Cardiac muscle cell (in vitro differentiated cells and primary cell): ENCODE measurements at regions not wholly inside any gene's neighbourhood (a gene's known extent, or its start where the extent isn't known, plus 50 kb on each side); places are given as distances from the start of the nearest gene placed in this dataset.

ENCODE experiments used
- DNase-seq, 2 donors: peaks; one replicate each; pipeline versions ENCODE4 v3.0.0 to v3.0.0-alpha.2; 2010 to 2017; ENCODE audit warnings: low read depth in 1 of 2, low spot score in 1 of 2
- H3K27ac ChIP-seq: fragments of 200-600 bp; sonication (generic); 2 replicates; pipeline ENCODE4 v1.5.1; 2016
- H3K27me3 ChIP-seq: fragments of 200-600 bp; sonication (generic); 2 replicates; pipeline ENCODE4 v1.6.0; 2016; ENCODE audit warnings: control low read depth
- H3K36me3 ChIP-seq: fragments of 200-600 bp; sonication (generic); 2 replicates; pipeline ENCODE4 v1.5.1; 2016; ENCODE audit warnings: control low read depth
- H3K4me1 ChIP-seq: fragments of 200-600 bp; sonication (generic); 2 replicates; pipeline ENCODE4 v1.8.1; 2017; ENCODE audit warnings: low read depth, mild to moderate bottlenecking, mixed run types
- H3K4me3 ChIP-seq: fragments of 200-600 bp; sonication (generic); 2 replicates; pipeline ENCODE4 v1.5.1; 2016; ENCODE audit warnings: mild to moderate bottlenecking
- H3K9me3 ChIP-seq: fragments of 200-600 bp; sonication (generic); 2 replicates; pipeline ENCODE4 v1.5.1; 2017; ENCODE audit warnings: low read depth, mild to moderate bottlenecking, control low read depth
- CTCF ChIP-seq: IDR thresholded peaks from 2 replicates; pipeline ENCODE4 v1.5.1; 2012; ENCODE audit warnings: low read depth, mild to moderate bottlenecking, low read length

- no peaks in the 10 kb centered on the region for H3K9me3 ChIP-seq
- H3K36me3 ChIP-seq, result no peaks in the 10 kb centered on the region
- no peak overlapping the region for H3K4me3 ChIP-seq
- no peaks in the 10 kb centered on the region for H3K4me1 ChIP-seq
- DNase-seq, result no peak
- H3K27me3 ChIP-seq, result no peaks in the 10 kb centered on the region
- TF ChIP-seq CTCF, result no peak
- H3K27ac ChIP-seq, result no peak overlapping the region
Measured at GRCh38 chr15:98501632-98502031, 146.7 kb upstream of the IGF1R start.

- H3K9me3 ChIP-seq, result no peaks in the 10 kb centered on the region
- peak in 1 of 2 donors; percentile 50 for DNase-seq
- H3K4me1 ChIP-seq, result no peaks in the 10 kb centered on the region
- H3K27ac ChIP-seq, result no peak overlapping the region
- H3K27me3 ChIP-seq, result no peaks in the 10 kb centered on the region
- no peak overlapping the region for H3K4me3 ChIP-seq
- TF ChIP-seq CTCF, result no peak
- H3K36me3 ChIP-seq, result no peaks in the 10 kb centered on the region
Measured at GRCh38 chr15:98503970-98504369, 144.4 kb upstream of the IGF1R start.

GRCh38 chr15:98504998-98505397, 143.3 kb upstream of the IGF1R start:
- Histone ChIP-seq H3K27ac (no peak overlapping the region), H3K4me1 (no peaks in the 10 kb centered on the region), H3K9me3 (no peaks in the 10 kb centered on the region), H3K36me3 (no peaks in the 10 kb centered on the region), H3K4me3 (no peak overlapping the region), H3K27me3 (no peaks in the 10 kb centered on the region)
- no peak for DNase-seq
- TF ChIP-seq CTCF, result no peak

- Histone ChIP-seq H3K27ac (no peak overlapping the region), H3K27me3 (no peaks in the 10 kb centered on the region), H3K36me3 (no peaks in the 10 kb centered on the region), H3K4me1 (no peaks in the 10 kb centered on the region), H3K4me3 (no peak overlapping the region), H3K9me3 (no peaks in the 10 kb centered on the region)
- no peak for TF ChIP-seq CTCF
- DNase-seq, result no peak
Measured at GRCh38 chr15:98505611-98506031, 142.7 kb upstream of the IGF1R start.

GRCh38 chr15:98506172-98506571, 142.2 kb upstream of the IGF1R start:
- H3K4me1 ChIP-seq, result no peaks in the 10 kb centered on the region
- H3K27me3 ChIP-seq, result no peaks in the 10 kb centered on the region
- no peaks in the 10 kb centered on the region for H3K36me3 ChIP-seq
- no peak for DNase-seq
- no peak for TF ChIP-seq CTCF
- H3K4me3 ChIP-seq, result no peak overlapping the region
- no peak overlapping the region for H3K27ac ChIP-seq
- H3K9me3 ChIP-seq, result no peaks in the 10 kb centered on the region

- no peak for DNase-seq
- Histone ChIP-seq H3K4me3 (no peak overlapping the region), H3K4me1 (no peaks in the 10 kb centered on the region), H3K36me3 (no peaks in the 10 kb centered on the region), H3K27me3 (no peaks in the 10 kb centered on the region), H3K27ac (no peak overlapping the region), H3K9me3 (no peaks in the 10 kb centered on the region)
- TF ChIP-seq CTCF, result no peak
Measured at GRCh38 chr15:98506711-98507110, 141.6 kb upstream of the IGF1R start.
